GM12878 (cell line): ENCODE measurements at regions not wholly inside any gene's neighbourhood (a gene's known extent, or its start where the extent isn't known, plus 50 kb on each side); places are given as distances from the start of the nearest gene placed in this dataset.

Experiments
- ATAC-seq: fragments of 200-7000 bp; cut with Tn5 transposase; 3 replicates; pipeline ENCODE4 v1.9.1; 2020; ENCODE audit warnings: mild to moderate bottlenecking, moderate library complexity
- BruUV-seq: library from RNA; stranded (reverse); fragments of 400-500 nt; replicated peaks from 2 replicates; lab custom pipeline; 2021; lab: Mats Ljungman, UMichigan
- CTCF ChIA-PET: fragments of 300-600 bp; sonication (Branson Sonifier 250); formaldehyde crosslinking; extraction: SDS; loops from one replicate; lab custom pipeline; 2021; ENCODE audit warnings: inconsistent platforms; lab: Yijun Ruan, JAX
- POLR2A ChIA-PET: fragments of 350-600 bp; formaldehyde crosslinking; extraction: SDS; loops from one replicate; lab custom pipeline; 2021; ENCODE audit warnings: inconsistent platforms; lab: Charles Lee
- RAD21 ChIA-PET: fragments of 300-600 bp; sonication (Branson Sonifier 250); formaldehyde crosslinking; loops from one replicate; lab custom pipeline; 2023; ENCODE audit warnings: antibody characterized with exemption; ENCODE audit not compliant: unreplicated experiment; lab: Charles Lee
- SMC1A ChIA-PET: fragments of 300-600 bp; sonication (Branson Sonifier 250); formaldehyde crosslinking; loops from one replicate; lab custom pipeline; 2023; ENCODE audit not compliant: unreplicated experiment, uncharacterized antibody; lab: Charles Lee
- DNase-seq: peaks from one replicate; pipeline ENCODE4 v3.0.0-alpha.2; 2011; ENCODE audit warnings: low read depth, low spot score
- FAIRE-seq: peaks from 3 replicates; lab custom pipeline; 2011; peaks lifted over from hg19 to GRCh38; lab: Jason Lieb, UNC
- H2AFZ ChIP-seq: 2 replicates; pipeline ENCODE4 v1.6.0; 2011; ENCODE audit warnings: low read depth, low read length, control low read depth; ENCODE audit not compliant: control insufficient read depth
- H3K27ac ChIP-seq: 2 replicates; pipeline ENCODE4 v1.5.1; 2011; ENCODE audit warnings: control low read depth; ENCODE audit not compliant: control insufficient read depth, insufficient read depth
- H3K27me3 ChIP-seq, 2 experiments: replicated peaks in 1 of 2; 2 replicates each; pipeline versions ENCODE4 v1.6.0 to v1.6.1; 2011; ENCODE audit warnings: low read length in 1 of 2; ENCODE audit not compliant: control insufficient read depth in 2 of 2, insufficient read depth in 2 of 2
- H3K36me3 ChIP-seq, 2 experiments: 2 replicates each; pipeline ENCODE4 v1.5.1; 2011; ENCODE audit warnings: low read length in 1 of 2; ENCODE audit not compliant: control insufficient read depth in 2 of 2, insufficient read depth in 2 of 2
- H3K4me1 ChIP-seq: 2 replicates; pipeline ENCODE4 v1.6.1; 2011; ENCODE audit warnings: mild to moderate bottlenecking, low read length, moderate library complexity, mixed read lengths; ENCODE audit not compliant: control insufficient read depth, insufficient read depth
- H3K4me2 ChIP-seq: 2 replicates; pipeline ENCODE4 v1.6.0; 2011; ENCODE audit warnings: control low read depth; ENCODE audit not compliant: control insufficient read depth, insufficient read depth
- H3K4me3 ChIP-seq: fragments of 200-600 bp; sonication (generic); 2 replicates; pipeline ENCODE4 v1.5.1; 2016
- H3K79me2 ChIP-seq: 2 replicates; pipeline ENCODE4 v1.6.0; 2011; ENCODE audit warnings: low read length; ENCODE audit not compliant: control insufficient read depth, insufficient read depth
- H3K9ac ChIP-seq: 2 replicates; pipeline ENCODE4 v1.8.0; 2011; ENCODE audit warnings: low read length, control low read depth, mixed read lengths; ENCODE audit not compliant: control insufficient read depth, insufficient read depth
- H3K9me3 ChIP-seq: replicated peaks from 3 replicates; pipeline ENCODE4 v1.5.1; 2011; ENCODE audit warnings: mild to moderate bottlenecking, low read length; ENCODE audit not compliant: control insufficient read depth, insufficient read depth
- H4K20me1 ChIP-seq: 2 replicates; pipeline ENCODE4 v1.6.0; 2011; ENCODE audit not compliant: control insufficient read depth, insufficient read depth
- BCL11A ChIP-seq: IDR thresholded peaks from 2 replicates; pipeline ENCODE4 v1.6.1; 2011; ENCODE audit warnings: low read depth, low read length
- CBX3 ChIP-seq: fragments of 200-600 bp; sonication (generic); IDR thresholded peaks from 2 replicates; pipeline ENCODE4 v1.6.1; 2016; ENCODE audit warnings: low read depth, borderline replicate concordance
- CEBPB ChIP-seq, 2 experiments: fragments of 150-350 bp in 1 of 2; IDR thresholded peaks; 2 replicates each; pipeline ENCODE4 v1.6.1; 2012 to 2014; ENCODE audit warnings: low read depth in 2 of 2, low read length in 2 of 2, borderline replicate concordance in 1 of 2, inconsistent platforms in 1 of 2
- HSF1 ChIP-seq: fragments of 150-350 bp; IDR thresholded peaks from 2 replicates; pipeline ENCODE4 v1.6.1; 2014; ENCODE audit warnings: mild to moderate bottlenecking, low read depth, low read length
- PBX3 ChIP-seq: IDR thresholded peaks from 2 replicates; pipeline ENCODE4 v1.6.1; 2011; ENCODE audit warnings: mild to moderate bottlenecking, low read depth, low read length, moderate library complexity; ENCODE audit not compliant: insufficient replicate concordance
- POLR2AphosphoS2 ChIP-seq: IDR thresholded peaks from 2 replicates; pipeline ENCODE4 v1.6.1; 2011; ENCODE audit warnings: low read depth, mild to moderate bottlenecking, low read length, improper control_type of control experiment, moderate library complexity
- REST ChIP-seq: IDR thresholded peaks from 2 replicates; pipeline ENCODE4 v1.6.1; 2012; ENCODE audit warnings: mild to moderate bottlenecking, low read depth, low read length
- SKIL ChIP-seq: fragments of 450-650 bp; IDR thresholded peaks from 2 replicates; pipeline ENCODE4 v1.6.1; 2017; ENCODE audit warnings: mild to moderate bottlenecking, low read depth, inconsistent platforms; ENCODE audit not compliant: poor library complexity, severe bottlenecking
- SMC3 ChIP-seq: IDR thresholded peaks from 2 replicates; pipeline ENCODE4 v1.6.1; 2011; ENCODE audit warnings: low read length, improper control_type of control experiment, borderline replicate concordance
- SPI1 ChIP-seq: IDR thresholded peaks from 2 replicates; pipeline ENCODE4 v1.6.1; 2011; ENCODE audit warnings: low read depth, mild to moderate bottlenecking, low read length, moderate library complexity, borderline replicate concordance; ENCODE audit not compliant: insufficient read depth
- ZNF24 ChIP-seq: fragments of 450-650 bp; IDR thresholded peaks from 2 replicates; pipeline ENCODE4 v1.6.1; 2017; ENCODE audit warnings: antibody characterized with exemption, mild to moderate bottlenecking
- ZZZ3 ChIP-seq: IDR thresholded peaks from 2 replicates; pipeline ENCODE4 v1.6.1; 2011; ENCODE audit warnings: low read depth; ENCODE audit not compliant: control insufficient read depth, insufficient read length
- WGBS: methylation state at CpG from one replicate; pipeline ENCODE4 v1.1.6; 2016; ENCODE audit warnings: low lambda C conversion rate; ENCODE audit not compliant: insufficient replicate concordance, insufficient coverage; ENCODE audit errors: missing lambda C conversion rate; 5-methylcytosine and 5-hydroxymethylcytosine counted together
- in situ Hi-C: fragments of 300-500 bp; cut with MboI; formaldehyde crosslinking; loops from 9 replicates; pipeline ENCODE4 v1.14.3; 2018; ENCODE audit warnings: mixed read lengths
- intact Hi-C: fragments of 100-400 bp; cut with micrococcal nuclease; formaldehyde crosslinking; loops from one replicate; pipeline ENCODE4 v1.14.2; 2022; ENCODE audit not compliant: unreplicated experiment

GRCh38 chr3:18513091-18513490, 88.0 kb upstream of the SATB1 start (continued):
- TF ChIP-seq ZZZ3, result no peak

- no TSS peak for BruUV-seq
- H3K9ac ChIP-seq, result no peak overlapping the region
- H3K79me2 ChIP-seq, result no peaks in the 10 kb centered on the region
- ATAC-seq, result no peak
- no peaks in the 10 kb centered on the region for H4K20me1 ChIP-seq
- no peak overlapping the region for H3K4me2 ChIP-seq
- no peaks in the 10 kb centered on the region for H3K36me3 ChIP-seq
- no peaks in the 10 kb centered on the region for H3K9me3 ChIP-seq
- no peaks in the 10 kb centered on the region for H3K4me1 ChIP-seq
- no peak for FAIRE-seq
- no peaks in the 10 kb centered on the region for H3K27me3 ChIP-seq
- intact Hi-C loops (no loop called here), in situ Hi-C loops (no loop called here)
- no peak overlapping the region for H3K4me3 ChIP-seq
- CTCF ChIA-PET, result no interaction called here
- 0% methylated on average over 1 of the region's 1 CpG for WGBS
- H3K27ac ChIP-seq, result no peak overlapping the region
- SMC1A ChIA-PET, result no interaction called here
- no peak for DNase-seq
- H2AFZ ChIP-seq, result no peak overlapping the region
- POLR2A ChIA-PET, result no interaction called here
- RAD21 ChIA-PET, result no interaction called here
- TF ChIP-seq SMC3 (no peak), HSF1 (no peak), SKIL (no peak), SPI1 (no peak; the same call in 1 of the 2 replicates), PBX3 (no peak), POLR2AphosphoS2 (no peak), ZNF24 (no peak), CEBPB (IDR thresholded peaks at IDR 0.05; ENCODE audit: borderline replicate concordance in 1 of 2, low read depth in 2 of 2, low read length in 2 of 2) (no peak), REST (no peak), BCL11A (no peak), CBX3 (no peak)
Observed at GRCh38 chr3:18512007-18512406, 86.9 kb upstream of the SATB1 start.
